OCI-LY1 (cell line): ENCODE measurements at regions not wholly inside any gene's neighbourhood (a gene's known extent, or its start where the extent isn't known, plus 50 kb on each side); places are given as distances from the start of the nearest gene placed in this dataset.

ENCODE experiments used
- EZH2 ChIP-seq: fragments of 200-600 bp; sonication (generic), shearing (Covaris generic); IDR thresholded peaks from 2 replicates; pipeline ENCODE4 v1.8.0; 2017; ENCODE audit warnings: borderline replicate concordance, mixed run types, mild to moderate bottlenecking, antibody characterized with exemption, low read length, moderate library complexity, mixed read lengths
- TF ChIP-seq, protein P1 (sequence below): fragments of 200-600 bp; sonication (generic), shearing (Covaris generic); IDR thresholded peaks from 2 replicates; pipeline ENCODE4 v1.5.1; 2017; ENCODE audit warnings: mild to moderate bottlenecking, antibody characterized with exemption, low read length, moderate library complexity, mixed read lengths

DNA sequence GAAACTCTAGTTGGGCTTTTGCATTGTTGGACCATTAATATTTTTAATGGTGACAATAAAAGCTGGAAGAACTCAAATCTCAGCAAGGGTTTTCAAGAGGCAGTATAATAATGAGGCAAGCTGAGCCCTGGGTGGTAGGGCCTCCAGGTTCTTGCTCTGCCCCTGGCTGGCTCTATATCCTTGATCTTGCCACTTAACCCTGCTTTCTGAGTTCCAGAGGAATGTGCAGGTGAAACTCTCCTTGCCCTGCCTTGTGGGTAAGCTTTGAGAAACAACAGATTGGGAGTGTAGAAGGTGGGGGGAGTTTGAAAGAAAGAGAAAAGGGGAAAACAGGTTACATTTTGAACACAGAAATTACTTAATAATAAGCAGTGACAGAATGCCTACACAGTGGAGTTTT lies 103.3 kb upstream of the MAP4K3 start:
- TF ChIP-seq, protein P1, sequence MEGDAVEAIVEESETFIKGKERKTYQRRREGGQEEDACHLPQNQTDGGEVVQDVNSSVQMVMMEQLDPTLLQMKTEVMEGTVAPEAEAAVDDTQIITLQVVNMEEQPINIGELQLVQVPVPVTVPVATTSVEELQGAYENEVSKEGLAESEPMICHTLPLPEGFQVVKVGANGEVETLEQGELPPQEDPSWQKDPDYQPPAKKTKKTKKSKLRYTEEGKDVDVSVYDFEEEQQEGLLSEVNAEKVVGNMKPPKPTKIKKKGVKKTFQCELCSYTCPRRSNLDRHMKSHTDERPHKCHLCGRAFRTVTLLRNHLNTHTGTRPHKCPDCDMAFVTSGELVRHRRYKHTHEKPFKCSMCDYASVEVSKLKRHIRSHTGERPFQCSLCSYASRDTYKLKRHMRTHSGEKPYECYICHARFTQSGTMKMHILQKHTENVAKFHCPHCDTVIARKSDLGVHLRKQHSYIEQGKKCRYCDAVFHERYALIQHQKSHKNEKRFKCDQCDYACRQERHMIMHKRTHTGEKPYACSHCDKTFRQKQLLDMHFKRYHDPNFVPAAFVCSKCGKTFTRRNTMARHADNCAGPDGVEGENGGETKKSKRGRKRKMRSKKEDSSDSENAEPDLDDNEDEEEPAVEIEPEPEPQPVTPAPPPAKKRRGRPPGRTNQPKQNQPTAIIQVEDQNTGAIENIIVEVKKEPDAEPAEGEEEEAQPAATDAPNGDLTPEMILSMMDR, result no peak
- no peak for TF ChIP-seq EZH2
